ENCODE measurements at regions not wholly inside any gene's neighbourhood (a gene's known extent, or its start where the extent isn't known, plus 50 kb on each side); places are given as distances from the start of the nearest gene placed in this dataset.
"Not testable (repeated sequence)": the region's sequence is repeated elsewhere in the genome, so short reads cannot be mapped to it uniquely, and the experiment has no call there.

DNA sequence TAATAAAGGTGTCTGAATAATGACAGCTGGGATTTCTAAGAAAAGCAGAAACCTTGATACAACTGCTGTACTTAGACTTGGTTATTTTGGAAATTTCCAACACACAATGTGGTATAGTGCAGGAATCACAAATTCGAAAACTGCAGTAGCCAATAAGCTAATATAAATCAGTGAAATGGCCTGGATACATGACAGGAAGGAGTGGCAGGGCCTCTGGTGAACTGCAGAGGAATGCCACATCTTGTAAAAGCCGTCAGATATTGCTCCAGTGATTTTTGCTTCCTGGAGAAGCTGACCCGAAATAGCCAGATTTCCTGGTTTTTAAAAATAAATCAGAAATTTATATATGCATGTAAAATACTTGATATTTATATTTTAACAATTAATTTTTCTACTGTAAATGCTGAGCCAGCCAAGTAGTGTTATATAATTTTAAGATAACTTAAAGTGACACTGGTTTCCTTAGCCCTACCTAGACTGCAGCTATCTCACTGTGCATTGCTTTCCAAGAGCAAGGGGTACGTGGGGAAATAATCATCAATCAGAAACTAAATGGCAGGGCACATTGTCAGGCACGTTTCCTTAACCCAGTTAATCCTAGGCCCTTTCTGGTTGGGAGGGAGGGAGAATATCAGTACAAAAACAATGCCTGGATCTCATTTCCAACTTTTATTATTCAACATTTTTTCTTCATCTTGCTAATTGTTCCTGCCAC, 182.4 kb downstream of the RASEF start:
- no peak for DNase-seq

DNA sequence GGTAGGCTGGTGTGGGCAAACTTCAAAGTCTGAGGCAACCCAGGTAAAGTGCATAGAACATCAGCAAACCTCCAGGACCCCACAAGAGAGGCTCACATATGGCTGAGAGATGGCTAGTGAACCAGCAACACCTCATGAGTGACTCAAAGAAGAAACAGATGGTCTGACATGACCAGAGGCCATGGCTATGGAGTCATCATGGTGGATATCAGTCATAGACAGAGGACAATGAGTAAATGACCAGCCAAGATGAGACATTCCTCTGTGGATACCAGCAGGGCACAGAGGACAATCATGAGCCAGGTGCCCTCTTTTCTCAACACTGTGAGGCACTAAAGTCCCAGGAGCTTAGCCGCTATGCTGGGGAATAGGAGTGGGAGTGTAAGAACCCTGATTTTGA, 180.8 kb downstream of the RASEF start:
- no peak for DNase-seq

DNA sequence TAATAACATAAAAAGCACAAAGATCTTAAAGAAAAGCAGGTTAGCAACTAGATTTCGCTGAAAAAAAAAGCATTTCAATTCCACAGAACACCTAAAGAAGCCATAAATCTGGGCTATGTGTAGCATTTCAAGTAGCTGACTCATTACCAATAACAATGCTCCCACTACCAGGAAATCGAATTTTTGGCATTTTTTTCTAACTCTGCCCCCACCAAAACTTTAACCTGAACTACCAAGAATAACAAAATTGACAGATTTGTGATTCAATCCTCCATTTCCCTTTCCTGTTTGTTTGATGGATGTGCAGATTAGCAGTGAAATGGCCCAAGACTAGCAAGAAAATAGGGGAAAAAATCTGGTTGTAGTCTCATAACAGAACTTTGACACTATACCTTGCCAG, 180.2 kb downstream of the RASEF start:
- DNase-seq = no peak

DNA sequence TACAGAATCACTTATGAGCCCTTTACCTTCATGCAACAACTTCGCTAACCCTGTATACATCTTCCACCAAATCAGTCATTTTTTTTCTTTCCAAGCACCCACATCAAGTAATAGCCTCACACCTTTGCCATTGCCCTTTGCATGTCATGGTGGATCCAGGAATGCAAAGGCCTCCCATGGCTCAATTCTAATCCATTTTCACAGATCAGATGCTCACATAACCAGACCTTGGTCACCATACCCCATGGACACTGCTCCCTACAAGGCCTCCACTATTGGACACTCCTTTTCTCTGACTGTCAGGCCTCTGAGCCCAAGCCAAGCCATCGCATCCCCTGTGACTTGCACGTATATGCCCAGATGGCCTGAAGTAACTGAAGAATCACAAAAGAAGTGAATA, 179.5 kb downstream of the RASEF start:
- DNase-seq = no peak

DNA sequence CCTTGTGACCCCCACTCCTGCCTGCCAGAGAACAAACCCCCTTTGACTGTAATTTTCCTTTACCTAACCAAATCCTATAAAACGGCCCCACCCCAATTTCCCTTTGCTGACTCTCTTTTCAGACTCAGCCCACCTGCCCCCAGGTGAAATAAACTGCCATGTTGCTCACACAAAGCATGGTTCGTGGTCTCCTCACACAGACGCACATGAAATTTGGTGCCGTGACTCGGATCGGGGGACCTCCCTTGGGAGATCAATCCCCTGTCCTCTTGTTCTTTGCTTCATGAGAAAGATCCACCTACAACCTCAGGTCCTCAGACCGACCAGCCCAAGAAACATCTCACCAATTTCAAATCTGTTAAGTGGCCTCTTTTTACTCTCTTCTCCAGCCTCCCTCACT, 179.0 kb downstream of the RASEF start:
- not testable (repeated sequence) for DNase-seq

DNA sequence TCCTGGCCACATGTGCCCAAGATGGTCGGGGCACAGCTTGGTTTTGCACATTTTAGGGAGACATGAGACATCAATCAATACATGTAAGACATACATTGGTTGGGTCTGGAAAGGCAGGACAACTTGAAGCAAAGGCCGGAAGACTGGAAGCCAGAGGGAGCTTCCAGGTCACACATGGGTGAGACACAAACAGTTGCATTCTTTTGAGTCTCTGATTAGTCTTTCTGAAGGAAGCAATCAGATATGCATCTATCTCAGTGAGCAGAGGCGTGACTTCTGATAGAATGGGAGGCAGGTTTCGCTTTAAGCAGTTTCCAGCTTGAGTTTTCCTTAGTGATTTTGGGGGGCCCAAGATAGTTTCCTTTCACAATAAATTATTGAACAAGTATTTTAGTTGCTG, 172.5 kb downstream of the RASEF start:
- DNase-seq = no peak

DNA sequence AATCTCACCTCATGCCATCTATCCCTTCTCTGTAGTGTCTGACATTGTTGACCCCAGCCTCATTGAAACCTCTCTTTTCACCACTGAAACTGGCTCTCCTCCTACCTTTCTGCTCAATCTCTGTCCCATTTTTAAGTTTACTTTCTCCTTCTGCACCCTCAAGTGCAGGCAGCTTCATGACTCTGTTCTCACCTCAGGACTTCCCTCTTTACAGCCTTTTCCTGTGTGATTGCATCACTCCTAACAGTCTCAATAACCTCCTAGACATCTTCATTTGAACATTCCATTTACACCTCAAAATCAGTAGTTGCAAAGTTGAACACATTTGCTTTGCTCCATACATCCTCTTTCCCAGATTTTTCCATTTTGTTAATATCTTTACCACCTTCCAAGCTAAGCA, 172.1 kb downstream of the RASEF start:
- DNase-seq = no peak

DNA sequence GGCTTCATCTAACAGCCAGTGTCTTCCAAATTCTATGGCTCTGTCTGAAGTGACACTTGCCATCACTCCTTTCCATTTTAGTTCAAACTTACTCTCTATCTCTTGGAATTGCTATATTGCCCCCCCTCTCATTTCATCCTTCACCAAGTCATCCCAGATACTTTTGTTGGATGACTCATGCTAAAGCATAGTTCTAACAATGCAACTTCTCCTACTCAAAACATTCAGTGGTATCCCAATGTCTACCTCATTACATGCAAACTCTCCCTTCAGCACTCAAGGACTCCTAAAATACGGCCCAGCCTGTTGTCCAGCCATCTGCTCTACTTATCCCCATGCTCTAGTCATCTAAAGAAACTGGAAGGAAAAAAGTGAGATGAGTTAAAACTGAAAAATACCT, 171.6 kb downstream of the RASEF start:
- no peak for DNase-seq

DNA sequence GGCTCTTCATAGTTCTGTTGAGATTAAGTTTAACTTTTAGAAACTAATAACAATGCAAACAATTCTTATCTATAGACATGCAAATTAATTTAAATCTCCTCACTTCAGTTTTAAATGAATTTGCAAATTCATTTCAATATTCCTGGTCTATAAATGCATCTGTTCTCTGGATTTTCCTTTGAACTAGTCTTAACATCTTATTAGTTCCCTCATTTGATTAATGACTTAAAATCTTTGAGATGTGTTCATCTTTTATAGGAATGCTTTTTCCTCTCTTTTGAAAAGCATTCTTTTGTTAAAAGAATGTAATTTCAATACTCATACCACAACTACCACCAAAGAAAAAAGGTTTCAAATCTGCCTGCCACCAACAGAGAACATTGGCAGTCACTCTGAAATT, 169.4 kb downstream of the RASEF start:
- no peak for DNase-seq

DNA sequence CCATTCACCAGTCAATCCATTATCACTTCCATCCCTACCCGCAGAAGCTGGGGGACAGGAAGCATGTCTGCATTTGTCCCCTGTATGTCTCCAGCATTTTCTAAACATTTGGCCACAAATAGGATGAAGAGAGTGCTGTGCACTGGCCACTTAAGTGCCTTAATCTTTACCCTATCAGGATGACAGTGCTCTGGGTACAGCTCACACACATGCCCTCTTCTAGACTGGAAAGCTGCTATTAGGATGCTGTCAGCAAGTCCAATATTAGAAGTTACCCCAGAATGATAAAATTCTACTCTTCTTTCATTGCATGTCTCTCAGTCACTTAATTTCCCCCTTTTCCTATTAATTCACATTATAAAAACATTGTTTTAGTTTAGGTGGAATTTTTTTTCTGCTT, 168.4 kb downstream of the RASEF start:
- no peak for DNase-seq

DNA sequence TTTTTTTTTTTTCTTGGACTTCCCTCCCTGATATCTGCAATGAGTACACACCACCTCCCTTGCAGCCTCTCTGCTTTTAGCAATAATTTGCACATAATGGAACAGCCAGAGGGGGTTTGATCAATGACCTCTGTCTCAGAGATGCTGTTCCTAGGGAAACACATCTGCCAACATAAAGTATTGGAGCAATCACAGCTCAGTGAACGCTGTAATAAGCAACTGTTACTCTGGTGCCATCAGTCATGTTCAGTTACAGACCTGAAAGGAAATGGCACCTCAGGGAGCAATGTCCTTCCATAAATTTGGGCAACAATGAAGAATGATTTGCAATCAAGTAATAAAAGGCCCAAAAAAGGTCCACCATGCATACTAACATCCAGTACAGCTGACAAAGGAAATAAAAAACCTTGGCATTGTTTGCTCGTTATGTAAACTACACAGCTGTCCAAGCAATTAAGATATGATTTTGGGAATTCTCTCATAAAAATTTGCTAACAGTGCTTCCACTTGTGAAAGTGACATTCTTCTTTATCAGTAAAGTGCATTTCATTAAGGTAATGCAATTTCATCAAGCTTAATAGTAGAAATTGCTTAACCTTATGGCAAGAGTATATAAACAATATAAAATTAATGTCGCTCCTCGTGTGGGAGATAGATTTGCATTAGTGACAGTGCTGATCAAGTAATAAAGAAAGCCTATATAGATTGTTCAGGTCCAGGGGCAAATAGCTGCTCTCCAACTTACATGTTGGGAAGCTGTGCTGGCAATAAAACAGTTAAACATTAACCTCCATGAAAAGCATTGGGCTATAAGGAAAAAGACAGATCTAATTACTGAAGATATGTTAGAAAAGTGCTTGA, 167.8 kb downstream of the RASEF start:
- DNase-seq = no peak

DNA sequence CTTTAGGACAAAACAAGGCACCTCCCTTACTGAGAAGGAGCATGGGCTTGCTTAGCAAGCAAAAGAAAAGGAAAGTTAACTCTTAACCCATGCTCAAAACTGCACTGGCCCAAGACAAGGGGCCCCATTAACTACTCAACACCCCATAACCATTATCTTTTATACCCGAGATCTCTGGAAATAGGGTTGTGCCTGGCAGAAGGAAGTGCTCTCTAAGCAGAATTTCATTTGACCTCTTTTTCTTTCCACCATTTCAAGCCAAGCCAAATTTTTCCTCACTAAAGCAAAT, 167.2 kb downstream of the RASEF start:
- no peak for DNase-seq

DNA sequence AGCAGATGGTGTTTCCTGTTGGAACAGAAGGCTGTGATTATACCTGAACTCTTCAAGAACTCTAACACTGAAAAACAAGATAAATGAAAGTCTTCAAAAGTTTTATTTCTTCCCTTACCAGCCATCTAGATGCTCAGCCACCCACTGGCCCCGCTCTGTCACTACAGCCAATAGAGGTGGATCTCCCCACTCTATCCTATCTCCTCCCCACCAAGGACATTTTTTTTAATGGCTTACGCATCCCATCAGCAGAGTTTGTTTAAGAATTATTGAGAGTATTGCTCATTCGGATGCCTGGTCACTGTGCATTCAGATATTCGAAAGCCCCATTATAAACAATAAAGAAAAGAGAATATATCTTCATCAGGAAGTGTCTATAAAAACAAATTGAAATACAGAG, 159.4 kb downstream of the RASEF start:
- DNase-seq = no peak

DNA sequence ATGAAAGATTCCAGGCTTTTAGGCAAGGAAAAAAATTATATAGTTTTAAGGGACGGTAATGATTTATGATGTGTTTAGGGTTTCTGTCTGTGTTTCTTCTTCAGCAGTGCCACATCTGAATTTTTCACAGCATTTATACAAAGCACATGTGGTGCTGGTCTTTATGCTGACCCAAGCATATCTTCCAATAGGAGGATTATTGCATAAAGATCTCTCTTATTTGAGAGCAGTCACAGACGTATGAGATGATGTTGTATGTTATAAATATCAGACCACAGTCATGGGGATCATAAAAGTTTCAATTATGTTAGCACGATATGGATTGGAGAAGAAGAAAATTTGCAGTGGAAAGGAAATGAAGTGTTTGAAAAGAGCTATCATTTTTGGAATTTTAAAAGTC, 150.9 kb downstream of the RASEF start:
- no peak for DNase-seq

DNA sequence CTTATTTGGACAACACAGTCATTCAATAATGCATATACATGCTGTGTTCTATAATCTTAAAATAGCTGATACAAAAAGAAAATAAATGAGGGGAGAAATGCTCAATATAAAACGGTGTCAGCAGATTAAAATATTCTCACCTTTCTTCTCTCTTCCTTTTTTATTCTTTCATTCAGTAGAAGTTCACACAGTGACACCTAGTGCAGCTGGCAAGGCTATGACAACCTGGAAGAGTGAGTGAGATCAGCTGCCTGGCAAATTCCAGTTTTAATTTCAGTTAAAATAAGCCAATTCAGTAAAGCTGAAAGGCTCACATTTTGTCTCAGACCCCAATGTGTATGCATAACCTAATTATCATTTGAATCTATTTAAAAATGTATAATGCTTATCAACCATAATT, 150.3 kb downstream of the RASEF start:
- no peak for DNase-seq

DNA sequence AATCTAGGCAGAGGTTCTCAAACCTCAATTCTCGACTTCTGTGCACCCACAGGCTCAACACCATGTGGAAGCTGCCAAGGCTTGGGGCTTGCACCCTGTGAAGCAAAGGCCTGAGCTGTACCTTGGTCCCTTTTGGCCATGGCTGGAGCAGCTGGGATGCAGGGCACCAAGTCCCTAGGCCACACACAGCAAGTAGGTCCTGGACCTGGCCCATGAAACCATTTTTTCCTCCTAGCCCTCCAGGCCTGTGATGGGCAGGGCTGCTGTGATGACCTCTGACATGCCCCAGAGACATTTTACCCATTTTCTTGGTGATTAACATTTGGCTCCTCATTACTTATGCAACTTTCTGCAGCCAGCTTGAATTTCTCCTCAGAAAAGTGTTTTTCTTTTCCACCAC, 146.7 kb downstream of the RASEF start:
- not testable (repeated sequence) for DNase-seq

DNA sequence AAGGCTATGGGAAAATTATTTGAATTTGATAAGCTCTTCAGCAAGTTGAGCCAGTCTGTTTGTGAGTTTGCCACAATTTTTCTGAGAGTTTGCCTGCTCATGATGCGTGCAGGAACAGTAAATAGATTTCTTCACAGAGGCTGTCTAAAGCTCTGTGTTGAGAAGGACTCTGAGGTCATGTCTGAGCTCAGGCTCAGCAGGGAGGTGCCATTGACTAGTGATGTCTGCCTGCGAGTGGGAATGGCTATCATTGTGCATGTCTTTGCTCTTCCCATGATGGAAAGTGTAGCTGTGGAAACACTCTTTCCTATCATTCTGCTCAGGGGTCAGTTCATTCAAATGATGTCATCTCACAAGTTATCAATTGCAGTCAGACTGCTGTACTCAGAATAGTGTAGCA, 142.8 kb downstream of the RASEF start:
- DNase-seq = no peak

DNA sequence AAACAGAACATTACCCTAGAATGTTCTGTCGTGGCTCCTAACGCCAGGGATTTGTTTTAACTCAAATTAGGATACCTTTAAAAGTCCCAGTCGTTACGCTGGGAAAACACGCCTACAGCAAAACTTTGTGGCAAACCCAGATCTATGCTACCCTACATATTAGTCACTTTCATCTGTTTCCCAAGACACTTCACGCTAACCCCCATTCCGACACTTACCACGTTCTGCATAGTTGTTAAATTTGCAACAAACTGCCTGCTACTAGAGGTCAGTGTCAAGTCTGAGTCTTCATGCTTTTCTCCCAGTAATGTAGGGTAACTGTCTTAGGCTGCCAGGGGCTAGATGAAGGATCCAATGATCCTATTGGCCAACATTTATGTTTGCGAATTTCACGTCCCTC, 140.3 kb downstream of the RASEF start:
- no peak for DNase-seq

DNA sequence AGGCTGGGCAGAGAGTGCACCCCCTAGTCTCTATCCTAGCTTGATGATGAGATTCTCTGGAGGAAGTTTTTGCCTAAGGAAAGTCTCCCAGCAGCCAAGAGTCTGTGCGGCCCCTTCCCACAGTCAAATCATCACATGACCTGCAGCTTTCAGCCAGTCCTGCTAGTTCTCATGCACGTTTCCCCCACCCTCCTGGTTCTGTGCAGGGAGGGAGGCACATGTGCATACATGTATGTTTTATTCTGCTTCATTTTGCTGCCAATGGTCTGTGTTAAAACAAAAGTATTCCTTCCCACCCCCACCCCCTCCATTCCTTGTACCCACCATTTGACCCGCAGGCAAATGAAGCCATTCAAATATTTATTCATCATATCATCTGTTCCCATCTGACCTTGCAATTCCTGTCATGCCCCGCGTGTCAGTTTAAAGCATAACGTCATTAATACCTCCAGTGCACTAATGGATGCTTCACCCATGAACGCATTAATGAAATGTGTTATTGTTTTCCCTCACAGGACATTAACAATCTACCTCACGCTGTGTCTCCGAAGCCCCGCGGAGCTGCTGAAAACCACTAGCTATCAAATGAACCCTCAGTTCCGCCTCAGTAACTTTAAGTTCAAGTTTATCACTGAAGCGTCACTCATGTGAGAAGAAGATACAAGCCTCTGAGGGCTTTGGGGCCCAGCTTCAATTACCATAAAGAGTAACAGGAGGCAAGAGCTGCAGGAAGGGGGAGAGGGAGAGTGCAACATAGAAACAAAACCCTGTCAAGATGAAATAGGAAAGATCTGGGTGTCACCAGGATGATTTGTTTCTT, 139.6 kb downstream of the RASEF start:
- no peak for DNase-seq

DNA sequence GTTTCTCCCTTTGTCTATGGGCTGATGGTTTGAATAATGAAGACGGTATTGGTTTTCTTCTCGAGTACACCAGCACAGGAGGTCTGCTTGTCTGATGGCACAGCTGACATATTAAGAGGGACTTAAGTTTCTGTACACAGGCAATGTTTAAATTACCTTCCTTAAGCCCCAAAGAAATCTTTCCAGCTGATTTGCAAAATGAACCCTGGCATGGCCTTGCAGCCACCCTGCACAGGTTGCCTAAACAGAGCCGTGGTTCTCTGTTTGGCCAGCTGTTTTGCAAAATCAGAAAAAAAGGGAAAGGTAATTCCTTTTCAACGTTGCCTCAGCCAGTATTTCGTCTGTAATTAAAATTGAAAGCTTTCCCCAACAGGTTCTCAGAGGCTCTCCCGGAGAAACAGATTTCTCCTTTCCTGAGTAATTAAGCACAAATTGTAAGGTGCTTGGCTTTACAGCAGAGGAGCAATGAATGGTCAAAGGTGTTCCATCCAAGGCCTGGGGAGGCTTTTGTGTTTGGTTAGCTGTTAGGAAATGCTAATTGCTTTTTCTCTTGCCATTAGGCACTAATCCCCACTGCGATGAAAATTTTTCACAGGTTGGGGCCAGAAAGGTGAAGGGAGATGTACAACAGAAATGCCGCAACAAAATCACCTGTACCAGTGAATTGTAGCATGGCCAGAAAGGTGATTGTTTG, 138.9 kb downstream of the RASEF start:
- no peak for DNase-seq

Measured in CD4-positive, alpha-beta T cell treated with Interferon alpha-2 for 1 hour (primary cell).